ENCODE measurements at regions not wholly inside any gene's neighbourhood (a gene's known extent, or its start where the extent isn't known, plus 50 kb on each side); places are given as distances from the start of the nearest gene placed in this dataset.

DNA sequence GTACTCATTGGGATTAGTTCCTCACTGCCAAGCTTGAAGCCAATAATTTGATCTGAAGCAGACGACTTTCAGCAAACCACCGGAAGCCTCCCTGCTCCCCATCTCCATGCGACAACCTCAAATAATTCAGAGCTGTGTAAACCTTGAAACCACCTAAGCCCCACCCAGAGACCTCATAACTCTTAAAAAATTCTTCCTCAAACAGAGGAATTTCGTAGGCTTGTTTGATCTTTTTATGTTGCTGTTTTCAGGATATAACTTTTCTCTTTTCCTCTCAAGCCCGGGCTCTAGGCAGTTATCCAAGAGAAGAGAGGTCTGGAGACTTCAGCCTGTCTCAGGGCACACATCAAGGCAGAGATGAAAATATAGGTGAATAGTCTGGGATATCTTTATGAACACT, 311.6 kb downstream of the KCNRG start:
- no peak overlapping the region for H3K4me3 ChIP-seq (replicated peaks; ENCODE audit: low read depth, low read length)
- no peak for TF ChIP-seq CTCF (IDR thresholded peaks at IDR 0.05; ENCODE audit: low read length, missing control alignments)
- DNase-seq (ENCODE audit: low read depth): no peak

GRCh38 chr13:50334115-50334778, 319.0 kb downstream of the KCNRG start:
- DNase-seq (ENCODE audit: low read depth): no peak
- no peak for TF ChIP-seq CTCF (IDR thresholded peaks at IDR 0.05; ENCODE audit: low read length, missing control alignments)
- H3K4me3 ChIP-seq (replicated peaks; ENCODE audit: low read depth, low read length): no peak overlapping the region

DNA sequence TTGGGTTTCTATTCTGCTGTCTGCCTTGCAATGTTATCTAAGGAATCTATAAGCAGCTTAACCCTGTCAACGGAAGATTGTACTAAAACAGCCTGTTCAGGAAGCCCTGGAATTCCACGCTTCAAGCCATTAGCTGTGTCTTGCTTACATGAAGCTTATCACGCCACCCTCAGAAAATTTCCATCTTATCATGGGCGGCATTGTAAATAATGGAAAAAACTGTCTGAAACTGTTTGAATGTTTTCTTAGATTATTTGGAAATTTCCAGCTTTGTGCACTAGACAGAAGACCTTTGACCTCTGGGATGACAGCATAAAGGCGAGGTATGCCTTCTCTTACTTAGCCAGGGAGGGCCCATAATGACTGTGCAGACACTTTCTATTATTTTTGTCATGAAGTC, 319.7 kb downstream of the KCNRG start:
- no peak overlapping the region for H3K4me3 ChIP-seq (replicated peaks; ENCODE audit: low read depth, low read length)
- peak; percentile 21 for DNase-seq (ENCODE audit: low read depth)
- no peak for TF ChIP-seq CTCF (IDR thresholded peaks at IDR 0.05; ENCODE audit: low read length, missing control alignments)

- TF ChIP-seq CTCF (IDR thresholded peaks at IDR 0.05; ENCODE audit: low read length, missing control alignments): no peak
- no peak overlapping the region for H3K4me3 ChIP-seq (replicated peaks; ENCODE audit: low read depth, low read length)
- DNase-seq (ENCODE audit: low read depth): no peak
Measured at GRCh38 chr13:50339271-50339670, 324.0 kb downstream of the KCNRG start.

- H3K4me3 ChIP-seq (replicated peaks; ENCODE audit: low read depth, low read length): no peak overlapping the region
- TF ChIP-seq CTCF (IDR thresholded peaks at IDR 0.05; ENCODE audit: low read length, missing control alignments): no peak
- no peak for DNase-seq (ENCODE audit: low read depth)
Measured at GRCh38 chr13:50340146-50340545, 324.9 kb downstream of the KCNRG start.

GRCh38 chr13:50340551-50341287, 325.5 kb downstream of the KCNRG start:
- DNase-seq (ENCODE audit: low read depth): no peak
- TF ChIP-seq CTCF (IDR thresholded peaks at IDR 0.05; ENCODE audit: low read length, missing control alignments): no peak
- H3K4me3 ChIP-seq (replicated peaks; ENCODE audit: low read depth, low read length): no peak overlapping the region

Measured in fibroblast of pulmonary artery (primary cell).